ENCODE measurements at regions not wholly inside any gene's neighbourhood (a gene's known extent, or its start where the extent isn't known, plus 50 kb on each side); places are given as distances from the start of the nearest gene placed in this dataset.

DNA sequence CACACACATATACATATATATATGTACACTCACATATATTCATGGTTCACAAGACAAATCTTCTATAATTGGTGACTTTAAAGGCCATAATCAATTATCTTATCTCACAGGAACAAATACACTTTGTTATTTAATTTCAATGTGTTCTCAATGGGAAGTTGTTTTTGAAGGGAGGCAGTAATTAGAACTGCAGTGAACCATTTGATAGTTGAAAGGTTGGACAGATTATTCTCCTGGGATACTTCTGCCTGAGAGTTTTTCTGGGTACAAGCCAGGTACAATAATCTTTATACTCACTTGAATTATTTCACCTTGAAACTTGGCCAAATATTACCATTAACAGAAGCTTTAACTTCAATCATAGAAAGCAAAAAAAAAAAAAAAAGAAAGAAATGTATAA lies 546.6 kb upstream of the LRRTM4 start:
- in situ Hi-C loops (cut with HindIII; ENCODE audit: low sequenced_read_pairs), result no loop called here
- TF ChIP-seq CTCF (IDR thresholded peaks at IDR 0.05; ENCODE audit: low read depth, low read length, missing control alignments), result no peak
- H3K4me3 ChIP-seq (ENCODE audit: low read depth, low read length), result no peak overlapping the region
- DNase-seq (ENCODE audit: low read depth), result no peak

- no peak for TF ChIP-seq CTCF (IDR thresholded peaks at IDR 0.05; ENCODE audit: low read depth, low read length, missing control alignments)
- H3K4me3 ChIP-seq (ENCODE audit: low read depth, low read length), result no peak overlapping the region
- in situ Hi-C loops (cut with HindIII; ENCODE audit: low sequenced_read_pairs), result no loop called here
- peak; percentile 4 for DNase-seq (ENCODE audit: low read depth)
These were observed 548.5 kb upstream of the LRRTM4 start for GRCh38 chr2:78070693-78071092.

DNA sequence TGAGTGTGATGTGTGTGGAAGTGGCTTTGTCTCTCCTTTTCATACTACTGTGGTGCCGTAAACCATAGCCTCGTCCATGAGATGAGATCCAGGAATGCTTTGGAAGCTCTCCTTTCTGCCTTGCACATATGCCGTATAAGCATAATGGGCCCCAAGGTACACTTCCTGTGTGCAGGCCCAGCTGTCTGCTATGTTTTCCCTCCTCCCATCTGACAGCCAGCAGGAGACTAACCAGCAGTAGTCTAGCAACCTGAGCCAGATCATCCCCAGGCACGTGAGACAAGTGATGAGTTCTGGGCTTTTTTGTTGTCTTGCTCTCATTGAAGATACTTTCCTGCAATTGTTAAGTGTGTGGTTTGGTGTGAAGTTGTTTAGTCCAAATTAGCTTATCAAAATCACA lies 555.5 kb upstream of the LRRTM4 start:
- H3K4me3 ChIP-seq (ENCODE audit: low read depth, low read length), result no peak overlapping the region
- TF ChIP-seq CTCF (IDR thresholded peaks at IDR 0.05; ENCODE audit: low read depth, low read length, missing control alignments), result no peak
- no peak for DNase-seq (ENCODE audit: low read depth)
- in situ Hi-C loops (cut with HindIII; ENCODE audit: low sequenced_read_pairs), result no loop called here

DNA sequence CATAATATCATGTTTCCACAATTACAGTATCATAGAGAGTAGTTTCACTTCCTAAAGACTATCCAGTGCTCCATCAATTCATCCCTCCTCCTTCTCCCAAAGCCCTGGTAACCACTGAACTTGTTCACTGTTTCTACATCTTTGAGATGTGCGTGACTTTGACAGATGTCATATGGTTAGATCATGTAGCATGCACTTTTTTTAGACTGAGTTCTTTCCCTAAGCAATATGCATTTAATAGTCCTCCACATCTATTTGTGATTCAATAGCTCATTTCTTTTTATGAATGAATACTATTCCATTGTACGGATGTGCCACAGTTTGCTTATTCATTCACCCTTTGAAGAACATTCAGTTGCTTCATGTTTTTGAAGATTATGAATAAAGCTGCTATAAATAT lies 560.4 kb upstream of the LRRTM4 start:
- H3K4me3 ChIP-seq (ENCODE audit: low read depth, low read length), result no peak overlapping the region
- DNase-seq (ENCODE audit: low read depth), result no peak
- in situ Hi-C loops (cut with HindIII; ENCODE audit: low sequenced_read_pairs), result no loop called here
- no peak for TF ChIP-seq CTCF (IDR thresholded peaks at IDR 0.05; ENCODE audit: low read depth, low read length, missing control alignments)

- in situ Hi-C loops (cut with HindIII; ENCODE audit: low sequenced_read_pairs), result no loop called here
- DNase-seq (ENCODE audit: low read depth), result no peak
- H3K4me3 ChIP-seq (ENCODE audit: low read depth, low read length), result no peak overlapping the region
- no peak for TF ChIP-seq CTCF (IDR thresholded peaks at IDR 0.05; ENCODE audit: low read depth, low read length, missing control alignments)
These were observed 571.3 kb upstream of the LRRTM4 start for GRCh38 chr2:78093436-78093835.

- DNase-seq (ENCODE audit: low read depth), result no peak
- no peak overlapping the region for H3K4me3 ChIP-seq (ENCODE audit: low read depth, low read length)
- TF ChIP-seq CTCF (IDR thresholded peaks at IDR 0.05; ENCODE audit: low read depth, low read length, missing control alignments), result no peak
- in situ Hi-C loops (cut with HindIII; ENCODE audit: low sequenced_read_pairs), result no loop called here
These were observed 587.1 kb upstream of the LRRTM4 start for GRCh38 chr2:78109272-78109671.

DNA sequence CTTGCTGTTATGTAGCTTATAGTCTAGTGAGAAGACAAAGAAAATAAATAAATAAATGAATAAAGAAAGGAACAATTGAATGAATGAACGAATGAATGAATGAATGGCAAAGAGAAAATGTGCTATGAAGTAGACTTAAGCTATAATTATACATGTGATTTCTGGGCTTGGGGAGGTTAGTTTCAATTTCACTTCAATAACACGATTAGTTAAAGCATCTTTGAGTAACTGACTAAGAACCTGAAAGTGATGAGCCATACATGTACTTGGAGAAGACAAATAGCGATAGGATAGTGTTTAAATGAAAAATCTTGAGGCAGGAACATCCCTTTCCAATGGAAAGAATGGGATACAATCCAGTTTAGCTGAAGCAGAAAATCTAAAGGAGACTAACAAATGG lies 593.1 kb upstream of the LRRTM4 start:
- H3K4me3 ChIP-seq (ENCODE audit: low read depth, low read length), result no peak overlapping the region
- TF ChIP-seq CTCF (IDR thresholded peaks at IDR 0.05; ENCODE audit: low read depth, low read length, missing control alignments), result no peak
- in situ Hi-C loops (cut with HindIII; ENCODE audit: low sequenced_read_pairs), result no loop called here
- no peak for DNase-seq (ENCODE audit: low read depth)
